Keratinocyte (primary cell): ENCODE measurements at regions not wholly inside any gene's neighbourhood (a gene's known extent, or its start where the extent isn't known, plus 50 kb on each side); places are given as distances from the start of the nearest gene placed in this dataset.

Experiments used
- DNase-seq: peaks from one replicate; pipeline ENCODE4 v3.0.0-alpha.2; 2011; ENCODE audit warnings: low read depth, missing footprints, low spot score
- FAIRE-seq: peaks from 2 replicates; lab custom pipeline; 2011; peaks lifted over from hg19 to GRCh38; lab: Jason Lieb, UNC
- H2AFZ ChIP-seq: 2 replicates; pipeline ENCODE4 v1.6.0; 2012; ENCODE audit warnings: low read length, control low read depth, inconsistent platforms; ENCODE audit not compliant: control insufficient read depth
- H3K27ac ChIP-seq: 2 replicates; pipeline ENCODE4 v1.5.1; 2011; ENCODE audit warnings: low read length; ENCODE audit not compliant: control insufficient read depth, insufficient read depth
- H3K27me3 ChIP-seq: 3 replicates; pipeline ENCODE4 v1.6.0; 2011; ENCODE audit warnings: low read length; ENCODE audit not compliant: control insufficient read depth, insufficient read depth; ENCODE audit errors: extremely low read depth
- H3K36me3 ChIP-seq, 2 experiments: 2 replicates in 1 of 2; 3 replicates in 1 of 2; pipeline ENCODE4 v1.5.1; 2011; ENCODE audit warnings: low read length in 2 of 2, mild to moderate bottlenecking in 1 of 2; ENCODE audit not compliant: control insufficient read depth in 2 of 2, insufficient read depth in 2 of 2; ENCODE audit errors: extremely low read depth in 1 of 2
- H3K4me1 ChIP-seq: 3 replicates; pipeline ENCODE4 v1.5.1; 2011; ENCODE audit warnings: low read length; ENCODE audit not compliant: control insufficient read depth, insufficient read depth; ENCODE audit errors: extremely low read depth
- H3K4me2 ChIP-seq: 3 replicates; pipeline ENCODE4 v1.6.0; 2011; ENCODE audit warnings: low read depth, low read length; ENCODE audit not compliant: control insufficient read depth, insufficient read depth; ENCODE audit errors: extremely low read depth
- H3K4me3 ChIP-seq, 3 experiments: fragments of 200-600 bp in 1 of 3; sonication (generic) in 1 of 3; 2 replicates in 2 of 3; 3 replicates in 1 of 3; pipeline ENCODE4 v1.5.1; 2011 to 2016; ENCODE audit warnings: low read length in 3 of 3, mild to moderate bottlenecking in 3 of 3, control low read depth in 2 of 3, inconsistent platforms in 1 of 3, low read depth in 1 of 3, mixed read lengths in 1 of 3, mixed run types in 1 of 3, moderate library complexity in 1 of 3; ENCODE audit not compliant: control insufficient read depth in 2 of 3, insufficient read depth in 2 of 3; ENCODE audit errors: extremely low read depth in 1 of 3
- H3K79me2 ChIP-seq: 2 replicates; pipeline ENCODE4 v1.6.0; 2012; ENCODE audit warnings: low read length; ENCODE audit not compliant: control insufficient read depth, insufficient read depth
- H3K9ac ChIP-seq: 3 replicates; pipeline ENCODE4 v1.6.0; 2011; ENCODE audit warnings: low read length; ENCODE audit not compliant: control insufficient read depth, insufficient read depth; ENCODE audit errors: extremely low read depth
- H3K9me1 ChIP-seq: 3 replicates; pipeline ENCODE4 v1.6.0; 2011; ENCODE audit warnings: low read length; ENCODE audit not compliant: control insufficient read depth, insufficient read depth; ENCODE audit errors: extremely low read depth
- H3K9me3 ChIP-seq: 2 replicates; pipeline ENCODE4 v1.5.1; 2012; ENCODE audit warnings: low read depth, low read length; ENCODE audit not compliant: control insufficient read depth
- H4K20me1 ChIP-seq: 3 replicates; pipeline ENCODE4 v1.6.0; 2011; ENCODE audit warnings: low read length; ENCODE audit not compliant: control insufficient read depth, insufficient read depth; ENCODE audit errors: extremely low read depth
- EZH2 ChIP-seq: IDR thresholded peaks from one replicate; pipeline ENCODE4 v1.6.1; 2012; ENCODE audit warnings: inconsistent platforms, mild to moderate bottlenecking, low read length, moderate library complexity
- dilution Hi-C: fragments of 300-500 bp; cut with MboI; formaldehyde crosslinking; loops from one replicate; pipeline ENCODE4 v1.7.0; 2020; ENCODE audit warnings: low sequenced_read_pairs; ENCODE audit not compliant: extremely low pct_ligation_motif_present
- TF ChIP-seq, protein P1 (sequence below), 3 experiments: IDR thresholded peaks in 1 of 3; conservative IDR thresholded peaks in 1 of 3; optimal IDR thresholded peaks in 1 of 3; 2 replicates in 2 of 3; 3 replicates in 1 of 3; pipeline versions ENCODE3 to v1.5.1; 2011; ENCODE audit warnings: low read length in 3 of 3, mild to moderate bottlenecking in 3 of 3, moderate library complexity in 2 of 3, control low read depth in 1 of 3, inconsistent platforms in 1 of 3; ENCODE audit not compliant: insufficient read depth in 2 of 3; ENCODE audit errors: extremely low read depth in 1 of 3

GRCh38 chr4:137685357-137685756 lies 153.1 kb upstream of the PCDH18 start:
- H3K9me1 ChIP-seq, result no peaks in the 10 kb centered on the region
- H3K9me3 ChIP-seq, result no peaks in the 10 kb centered on the region
- TF ChIP-seq EZH2, result no peak
- TF ChIP-seq, protein P1, sequence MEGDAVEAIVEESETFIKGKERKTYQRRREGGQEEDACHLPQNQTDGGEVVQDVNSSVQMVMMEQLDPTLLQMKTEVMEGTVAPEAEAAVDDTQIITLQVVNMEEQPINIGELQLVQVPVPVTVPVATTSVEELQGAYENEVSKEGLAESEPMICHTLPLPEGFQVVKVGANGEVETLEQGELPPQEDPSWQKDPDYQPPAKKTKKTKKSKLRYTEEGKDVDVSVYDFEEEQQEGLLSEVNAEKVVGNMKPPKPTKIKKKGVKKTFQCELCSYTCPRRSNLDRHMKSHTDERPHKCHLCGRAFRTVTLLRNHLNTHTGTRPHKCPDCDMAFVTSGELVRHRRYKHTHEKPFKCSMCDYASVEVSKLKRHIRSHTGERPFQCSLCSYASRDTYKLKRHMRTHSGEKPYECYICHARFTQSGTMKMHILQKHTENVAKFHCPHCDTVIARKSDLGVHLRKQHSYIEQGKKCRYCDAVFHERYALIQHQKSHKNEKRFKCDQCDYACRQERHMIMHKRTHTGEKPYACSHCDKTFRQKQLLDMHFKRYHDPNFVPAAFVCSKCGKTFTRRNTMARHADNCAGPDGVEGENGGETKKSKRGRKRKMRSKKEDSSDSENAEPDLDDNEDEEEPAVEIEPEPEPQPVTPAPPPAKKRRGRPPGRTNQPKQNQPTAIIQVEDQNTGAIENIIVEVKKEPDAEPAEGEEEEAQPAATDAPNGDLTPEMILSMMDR (optimal IDR thresholded peaks at IDR 0.05 in 1 of 3, IDR thresholded peaks at IDR 0.05 in 1 of 3, conservative IDR thresholded peaks at IDR 0.05 in 1 of 3; ENCODE audit: extremely low read depth in 1 of 3, insufficient read depth in 2 of 3, low read length in 3 of 3), result no peak
- H3K36me3 ChIP-seq, result no peaks in the 10 kb centered on the region
- dilution Hi-C loops, result no loop called here
- no peaks in the 10 kb centered on the region for H3K79me2 ChIP-seq
- no peak overlapping the region for H3K4me2 ChIP-seq
- no peak for FAIRE-seq
- H4K20me1 ChIP-seq, result no peaks in the 10 kb centered on the region
- no peak overlapping the region for H2AFZ ChIP-seq
- H3K27ac ChIP-seq, result no peak overlapping the region
- H3K4me1 ChIP-seq, result no peaks in the 10 kb centered on the region
- H3K9ac ChIP-seq, result no peak overlapping the region
- no peaks in the 10 kb centered on the region for H3K27me3 ChIP-seq
- no peak for DNase-seq
- H3K4me3 ChIP-seq, result no peak overlapping the region

- Histone ChIP-seq H3K4me3 (no peak overlapping the region), H3K9ac (no peak overlapping the region), H3K4me1 (no peaks in the 10 kb centered on the region), H3K36me3 (no peaks in the 10 kb centered on the region), H4K20me1 (no peaks in the 10 kb centered on the region), H3K27me3 (no peaks in the 10 kb centered on the region), H3K4me2 (no peak overlapping the region), H2AFZ (no peak overlapping the region), H3K9me1 (no peaks in the 10 kb centered on the region), H3K27ac (no peak overlapping the region), H3K79me2 (no peaks in the 10 kb centered on the region), H3K9me3 (no peaks in the 10 kb centered on the region)
- FAIRE-seq (no peak), DNase-seq (no peak)
- dilution Hi-C loops, result no loop called here
- TF ChIP-seq, protein P1 (optimal IDR thresholded peaks at IDR 0.05 in 1 of 3, IDR thresholded peaks at IDR 0.05 in 1 of 3, conservative IDR thresholded peaks at IDR 0.05 in 1 of 3; ENCODE audit: extremely low read depth in 1 of 3, insufficient read depth in 2 of 3, low read length in 3 of 3), result no peak
- no peak for TF ChIP-seq EZH2
Measured at GRCh38 chr4:137681081-137681480, 148.8 kb upstream of the PCDH18 start.
